ENCODE measurements at regions not wholly inside any gene's neighbourhood (a gene's known extent, or its start where the extent isn't known, plus 50 kb on each side); places are given as distances from the start of the nearest gene placed in this dataset.

DNA sequence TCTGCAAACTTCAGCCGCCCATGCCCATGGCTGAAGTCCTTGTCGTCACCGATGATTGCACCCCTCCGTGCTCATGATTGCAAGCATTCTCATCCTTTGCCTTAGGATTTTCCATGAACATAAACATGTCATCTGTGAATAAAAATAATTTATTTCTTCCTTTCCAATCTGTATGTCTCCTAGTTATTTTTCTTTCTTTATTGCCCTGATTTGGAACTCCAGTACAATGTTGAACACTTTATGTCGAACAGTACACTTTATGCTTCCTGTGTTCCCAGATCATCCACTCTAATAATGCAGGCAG lies 170.9 kb upstream of the SYT6 start:
- DNase-seq (ENCODE audit: low spot score in 2 of 2): no peak
- no peaks in the 10 kb centered on the region; the same call in 1 of the 2 replicates for H3K9me3 ChIP-seq
- H3K27me3 ChIP-seq (ENCODE audit: low read depth): peaks cover 2% of the 10 kb centered on the region; the same call in 1 of the 2 replicates
- no peak overlapping the region for H3K4me3 ChIP-seq
- in situ Hi-C loops (cut with MboI; ENCODE audit: low sequenced_read_pairs): no loop called here
- no peaks in the 10 kb centered on the region for H3K4me1 ChIP-seq
- H3K36me3 ChIP-seq (replicated peaks): no peaks in the 10 kb centered on the region

DNA sequence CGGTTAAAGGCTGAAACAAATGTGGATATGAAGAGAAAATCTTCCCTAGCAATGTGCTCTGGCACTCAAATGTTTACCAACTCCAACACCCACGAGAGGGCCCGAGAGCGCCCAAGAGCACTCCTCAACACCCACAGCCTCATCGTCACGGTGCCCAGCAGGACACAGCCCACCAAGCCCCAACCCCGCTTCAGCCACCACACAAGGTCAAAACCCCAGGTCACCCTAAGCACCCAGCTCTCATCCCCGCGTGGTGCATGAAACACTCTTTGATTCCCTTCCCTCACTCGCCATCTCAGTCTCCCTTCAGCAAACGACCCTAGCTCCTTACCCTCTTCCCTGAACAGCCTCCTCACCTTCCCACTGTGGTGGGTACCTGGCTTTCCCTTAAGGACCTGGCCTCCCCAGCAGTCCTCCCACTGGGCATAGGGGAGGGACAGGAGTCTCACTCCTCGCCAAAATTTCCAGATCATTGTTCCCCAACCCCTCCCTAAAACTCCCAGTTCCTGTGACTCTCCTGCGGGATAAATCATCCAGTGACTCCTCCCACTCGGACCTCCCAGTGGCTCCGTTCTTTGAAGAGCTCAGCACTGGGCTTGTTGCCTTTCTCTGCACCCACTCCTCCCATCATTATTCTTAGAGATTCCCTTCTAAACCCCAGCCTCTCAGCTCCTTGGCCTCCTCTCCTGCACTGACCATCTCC lies 170.4 kb upstream of the SYT6 start:
- Histone ChIP-seq H3K4me3 (no peak overlapping the region), H3K9me3 (no peaks in the 10 kb centered on the region; the same call in 1 of the 2 replicates), H3K27me3 (ENCODE audit: low read depth) (peaks cover 2% of the 10 kb centered on the region; the same call in 1 of the 2 replicates), H3K36me3 (replicated peaks) (no peaks in the 10 kb centered on the region), H3K4me1 (no peaks in the 10 kb centered on the region)
- DNase-seq (ENCODE audit: low spot score in 2 of 2): no peak
- in situ Hi-C loops (cut with MboI; ENCODE audit: low sequenced_read_pairs): no loop called here

DNA sequence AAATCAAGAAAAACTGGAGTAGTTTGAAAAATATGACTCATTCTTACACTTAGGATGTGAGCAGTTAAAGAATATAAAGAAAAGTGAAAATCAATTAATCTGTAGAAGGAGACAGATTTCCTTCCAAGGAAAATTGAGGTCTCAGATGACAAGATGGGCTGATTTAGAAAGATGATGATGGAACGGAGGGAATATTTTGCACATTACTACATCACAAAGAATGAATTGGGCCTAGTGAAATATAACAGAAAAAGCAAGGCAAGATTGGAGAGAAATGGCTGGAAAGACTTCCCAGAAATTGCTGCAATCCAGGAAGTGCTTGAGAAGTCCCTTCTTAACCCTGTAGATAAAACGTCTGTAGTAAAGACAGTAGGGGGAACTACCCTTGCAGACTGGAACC lies 169.1 kb upstream of the SYT6 start:
- Histone ChIP-seq H3K9me3 (no peaks in the 10 kb centered on the region; the same call in 1 of the 2 replicates), H3K4me1 (no peaks in the 10 kb centered on the region), H3K4me3 (no peak overlapping the region), H3K27me3 (ENCODE audit: low read depth) (peaks cover 2% of the 10 kb centered on the region; the same call in 1 of the 2 replicates), H3K36me3 (replicated peaks) (no peaks in the 10 kb centered on the region)
- no peak for DNase-seq (ENCODE audit: low spot score in 2 of 2)
- in situ Hi-C loops (cut with MboI; ENCODE audit: low sequenced_read_pairs): no loop called here

DNA sequence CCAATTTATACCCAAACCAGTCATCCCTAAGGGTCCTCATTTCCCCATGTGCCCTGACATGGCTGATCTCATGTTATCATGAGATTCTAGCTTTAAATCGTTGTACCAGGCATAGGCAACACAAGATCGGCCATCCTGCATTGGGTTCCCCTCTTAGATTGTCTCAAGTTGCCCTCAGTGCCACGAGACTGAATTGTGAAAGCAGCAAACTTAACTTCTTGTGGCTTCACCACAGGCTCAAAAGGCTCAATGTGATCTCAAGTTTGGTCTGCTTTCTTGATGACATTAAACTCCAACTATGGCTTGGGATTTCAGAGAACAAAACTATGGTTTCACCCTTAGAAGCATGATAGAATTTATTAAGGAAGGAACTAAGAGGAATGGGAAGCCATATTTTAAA lies 168.5 kb upstream of the SYT6 start:
- Histone ChIP-seq H3K4me1 (no peaks in the 10 kb centered on the region), H3K9me3 (no peaks in the 10 kb centered on the region; the same call in 1 of the 2 replicates), H3K4me3 (no peak overlapping the region), H3K27me3 (ENCODE audit: low read depth) (no peaks in the 10 kb centered on the region), H3K36me3 (replicated peaks) (no peaks in the 10 kb centered on the region)
- DNase-seq (ENCODE audit: low spot score in 2 of 2): no peak
- in situ Hi-C loops (cut with MboI; ENCODE audit: low sequenced_read_pairs): no loop called here

DNA sequence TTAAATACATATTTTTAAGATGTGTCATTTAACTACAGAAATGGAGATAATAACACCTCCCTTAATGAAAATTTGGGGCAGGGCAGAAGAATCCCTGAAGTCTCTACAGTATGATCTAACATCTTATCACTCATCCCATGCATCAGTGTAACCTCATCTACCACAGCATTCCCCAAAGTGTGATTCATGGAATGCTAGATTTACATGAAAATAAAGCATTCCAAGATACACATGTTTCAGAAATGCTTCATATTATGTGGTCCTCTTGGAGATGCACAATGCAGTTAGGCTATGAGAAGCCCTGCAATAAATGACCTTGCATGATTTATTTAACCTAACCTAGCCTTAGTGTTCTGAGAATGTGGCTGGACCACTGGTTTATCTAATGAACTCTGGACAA lies 166.9 kb upstream of the SYT6 start:
- no peaks in the 10 kb centered on the region for H3K36me3 ChIP-seq (replicated peaks)
- no peak for DNase-seq (ENCODE audit: low spot score in 2 of 2)
- no peaks in the 10 kb centered on the region for H3K4me1 ChIP-seq
- no peak overlapping the region for H3K4me3 ChIP-seq
- H3K27me3 ChIP-seq (ENCODE audit: low read depth): no peaks in the 10 kb centered on the region
- in situ Hi-C loops (cut with MboI; ENCODE audit: low sequenced_read_pairs): no loop called here
- no peaks in the 10 kb centered on the region for H3K9me3 ChIP-seq

DNA sequence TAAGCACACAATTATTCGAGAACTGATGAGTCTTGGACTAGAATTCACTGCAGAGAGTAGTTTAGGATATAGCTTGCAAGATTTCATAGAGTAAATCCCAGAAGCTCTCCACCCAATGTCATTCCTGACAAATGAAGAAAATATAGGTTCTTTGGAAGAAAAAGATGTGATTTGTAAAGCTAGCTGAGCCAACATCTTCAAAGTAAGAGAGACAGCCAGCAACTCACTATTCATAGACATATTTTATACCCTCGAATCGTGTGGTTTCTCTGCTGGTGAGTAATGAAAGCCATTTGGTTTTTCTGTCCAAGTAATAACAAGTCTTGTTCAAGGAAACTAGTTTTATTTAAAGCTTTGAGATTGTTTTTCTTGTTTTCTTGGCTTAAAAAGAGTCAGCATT lies 165.7 kb upstream of the SYT6 start:
- no peak overlapping the region for H3K4me3 ChIP-seq
- in situ Hi-C loops (cut with MboI; ENCODE audit: low sequenced_read_pairs): no loop called here
- no peaks in the 10 kb centered on the region for H3K4me1 ChIP-seq
- H3K9me3 ChIP-seq: no peaks in the 10 kb centered on the region
- H3K27me3 ChIP-seq (ENCODE audit: low read depth): no peaks in the 10 kb centered on the region
- no peak for DNase-seq (ENCODE audit: low spot score in 2 of 2)
- H3K36me3 ChIP-seq (replicated peaks): no peaks in the 10 kb centered on the region

DNA sequence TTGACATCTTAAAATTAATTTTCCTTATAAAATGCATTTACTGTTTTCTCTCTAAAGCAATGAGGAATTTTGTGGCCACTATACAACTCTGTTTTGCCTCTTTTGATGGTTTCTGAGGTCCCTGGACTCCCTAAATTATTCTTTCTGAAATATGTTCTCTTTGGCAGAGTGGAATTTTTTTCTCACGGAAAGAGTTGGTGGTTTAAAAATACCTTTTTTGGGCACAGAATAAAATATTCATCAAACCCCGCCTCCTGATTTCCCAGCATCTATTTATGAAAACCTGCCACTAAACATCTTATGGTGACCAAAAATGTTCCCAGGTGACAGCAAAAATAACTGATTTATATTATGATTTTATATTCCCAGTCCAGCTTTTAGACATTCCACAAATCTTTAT lies 165.3 kb upstream of the SYT6 start:
- in situ Hi-C loops (cut with MboI; ENCODE audit: low sequenced_read_pairs): no loop called here
- no peak overlapping the region for H3K4me3 ChIP-seq
- H3K36me3 ChIP-seq (replicated peaks): no peaks in the 10 kb centered on the region
- no peak for DNase-seq (ENCODE audit: low spot score in 2 of 2)
- no peaks in the 10 kb centered on the region for H3K9me3 ChIP-seq
- H3K4me1 ChIP-seq: no peaks in the 10 kb centered on the region
- no peaks in the 10 kb centered on the region for H3K27me3 ChIP-seq (ENCODE audit: low read depth)

DNA sequence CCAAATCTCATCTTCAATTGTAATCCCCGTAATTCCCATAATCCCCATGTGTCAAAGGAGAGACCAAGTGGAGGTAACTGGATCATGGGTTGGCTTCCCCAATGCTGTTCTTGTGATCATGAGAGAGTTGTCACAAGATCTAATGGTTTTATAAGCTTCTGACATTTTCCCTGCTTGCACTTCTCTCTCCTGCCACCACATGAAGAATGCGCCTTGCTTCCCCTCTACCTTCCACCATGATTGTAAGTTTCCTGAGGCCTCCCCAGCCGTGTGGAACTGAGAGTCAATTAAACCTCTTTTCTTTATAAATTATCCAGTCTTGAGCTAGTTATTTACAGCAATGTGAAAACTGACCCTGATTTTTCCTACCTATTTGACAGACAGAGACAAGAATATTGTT lies 162.5 kb upstream of the SYT6 start:
- no peaks in the 10 kb centered on the region for H3K4me1 ChIP-seq
- no peaks in the 10 kb centered on the region; the same call in 1 of the 2 replicates for H3K9me3 ChIP-seq
- H3K36me3 ChIP-seq (replicated peaks): no peaks in the 10 kb centered on the region
- DNase-seq (ENCODE audit: low spot score in 2 of 2): no peak
- no peaks in the 10 kb centered on the region for H3K27me3 ChIP-seq (ENCODE audit: low read depth)
- in situ Hi-C loops (cut with MboI; ENCODE audit: low sequenced_read_pairs): no loop called here
- no peak overlapping the region for H3K4me3 ChIP-seq

DNA sequence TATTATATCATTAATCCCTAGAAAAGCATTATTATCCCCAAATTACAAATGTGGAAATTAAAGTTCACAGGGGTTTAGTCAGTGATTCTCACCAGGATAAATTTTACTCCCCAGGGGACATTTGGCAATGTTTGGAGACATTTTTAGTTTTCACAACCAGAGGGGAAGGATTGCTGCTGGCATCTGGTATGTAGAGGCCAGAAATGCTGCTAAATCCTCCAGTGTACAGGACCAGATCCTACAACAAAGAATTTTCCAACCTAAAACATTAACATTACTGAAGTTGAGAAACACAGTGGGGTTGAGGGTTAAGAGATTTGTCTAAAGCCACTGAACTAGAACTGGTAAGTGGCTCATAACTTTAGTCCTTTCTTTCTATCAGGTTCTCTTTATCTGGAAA lies 162.0 kb upstream of the SYT6 start:
- Histone ChIP-seq H3K9me3 (no peaks in the 10 kb centered on the region; the same call in 1 of the 2 replicates), H3K27me3 (ENCODE audit: low read depth) (no peaks in the 10 kb centered on the region), H3K36me3 (replicated peaks) (no peaks in the 10 kb centered on the region), H3K4me1 (no peaks in the 10 kb centered on the region), H3K4me3 (no peak overlapping the region)
- no peak for DNase-seq (ENCODE audit: low spot score in 2 of 2)
- in situ Hi-C loops (cut with MboI; ENCODE audit: low sequenced_read_pairs): no loop called here

DNA sequence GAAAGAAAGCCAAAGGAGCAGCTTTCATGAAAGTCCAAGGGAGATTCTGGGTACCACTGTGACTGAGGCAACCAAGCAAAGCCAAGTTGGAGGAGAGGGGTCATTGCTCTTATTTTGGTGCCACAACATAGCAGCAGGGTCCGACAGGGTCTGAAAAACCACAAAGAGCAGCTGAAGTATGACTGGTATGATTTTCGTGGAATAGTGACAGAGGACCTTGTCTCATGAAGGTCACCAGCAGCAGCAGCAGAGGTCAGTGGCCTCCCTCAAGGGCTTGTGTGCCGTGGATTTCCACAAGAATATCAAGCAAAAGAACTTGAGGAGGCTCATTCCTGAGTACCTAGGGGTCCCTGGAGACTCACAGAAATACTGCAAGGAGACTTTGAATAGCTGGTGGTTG lies 160.9 kb upstream of the SYT6 start:
- Histone ChIP-seq H3K9me3 (no peaks in the 10 kb centered on the region; the same call in 1 of the 2 replicates), H3K4me1 (no peaks in the 10 kb centered on the region), H3K27me3 (ENCODE audit: low read depth) (no peaks in the 10 kb centered on the region), H3K4me3 (no peak overlapping the region), H3K36me3 (replicated peaks) (no peaks in the 10 kb centered on the region)
- DNase-seq (ENCODE audit: low spot score in 2 of 2): no peak
- in situ Hi-C loops (cut with MboI; ENCODE audit: low sequenced_read_pairs): no loop called here

DNA sequence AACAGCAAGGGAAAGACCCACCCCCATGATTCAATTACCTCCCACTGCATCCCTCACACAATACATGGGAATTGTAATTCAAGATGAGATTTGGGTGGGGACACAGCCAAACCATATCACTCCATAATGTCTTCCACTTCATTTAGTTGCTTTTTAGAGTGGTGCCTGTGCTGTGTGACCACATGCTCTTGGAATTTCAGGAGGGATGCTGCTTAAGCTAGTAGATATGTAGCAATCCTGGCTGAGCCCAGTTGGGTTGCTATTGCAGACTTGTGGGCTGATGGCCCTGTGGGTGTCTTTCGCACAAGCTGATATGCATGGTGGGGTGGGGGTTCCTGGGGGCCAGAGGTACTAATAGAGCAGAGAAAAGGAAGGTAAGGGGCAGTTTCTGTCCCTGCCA lies 160.4 kb upstream of the SYT6 start:
- Histone ChIP-seq H3K4me1 (no peaks in the 10 kb centered on the region), H3K9me3 (no peaks in the 10 kb centered on the region; the same call in 1 of the 2 replicates), H3K4me3 (no peak overlapping the region), H3K36me3 (replicated peaks) (no peaks in the 10 kb centered on the region), H3K27me3 (ENCODE audit: low read depth) (no peaks in the 10 kb centered on the region)
- no peak for DNase-seq (ENCODE audit: low spot score in 2 of 2)
- in situ Hi-C loops (cut with MboI; ENCODE audit: low sequenced_read_pairs): no loop called here

DNA sequence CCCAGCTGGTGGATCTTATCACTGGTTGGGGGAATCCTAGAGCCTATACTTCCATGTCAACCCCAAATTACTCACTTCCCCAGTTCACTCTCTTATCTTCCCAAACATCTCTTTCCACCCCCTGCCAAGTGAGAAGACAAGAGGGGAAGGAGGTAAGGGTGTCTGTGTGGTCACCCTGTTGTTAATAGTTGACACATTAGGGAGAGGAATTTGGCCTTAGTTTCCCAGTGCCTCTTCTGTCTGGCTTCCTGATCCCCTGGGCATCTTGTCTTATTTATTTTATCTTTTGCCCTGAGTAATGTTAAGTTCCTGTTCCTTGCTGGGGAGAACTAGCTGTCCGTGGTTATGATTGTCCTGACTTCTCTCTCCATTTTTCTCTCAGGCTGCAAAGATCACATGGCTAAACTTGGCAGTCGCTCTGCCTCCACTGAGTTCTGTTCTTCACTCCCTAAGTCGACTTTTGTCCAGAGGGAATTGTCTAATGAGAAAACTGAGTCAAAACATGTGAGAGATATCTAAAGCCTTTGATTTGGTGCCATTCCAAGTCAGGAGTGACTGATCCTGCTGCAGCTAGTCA lies 157.1 kb upstream of the SYT6 start:
- Histone ChIP-seq H3K27me3 (ENCODE audit: low read depth) (no peaks in the 10 kb centered on the region), H3K4me1 (no peaks in the 10 kb centered on the region), H3K36me3 (replicated peaks) (no peaks in the 10 kb centered on the region), H3K9me3 (no peaks in the 10 kb centered on the region; the same call in 1 of the 2 replicates), H3K4me3 (no peak overlapping the region)
- in situ Hi-C loops (cut with MboI; ENCODE audit: low sequenced_read_pairs): no loop called here
- DNase-seq (ENCODE audit: low spot score in 2 of 2): no peak

DNA sequence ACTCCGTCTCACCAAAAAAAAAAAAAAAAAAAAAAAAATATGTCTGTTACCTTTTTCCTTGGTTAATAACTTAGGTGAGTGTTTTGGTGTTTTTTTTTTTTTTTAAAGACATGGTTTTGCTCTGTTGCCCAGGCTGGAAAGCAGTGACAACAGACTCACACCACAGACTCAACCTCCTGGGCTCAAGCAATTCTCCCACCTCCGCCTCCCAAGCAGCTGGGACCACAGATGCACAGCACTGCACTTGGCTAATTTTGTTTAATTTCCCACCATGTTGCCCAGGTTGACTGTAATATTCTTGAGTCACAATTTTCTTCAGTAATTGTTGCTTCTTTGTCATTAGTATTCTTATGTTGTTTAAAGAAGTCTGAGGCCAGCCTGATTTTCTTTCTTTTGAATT lies 149.2 kb upstream of the SYT6 start:
- Histone ChIP-seq H3K36me3 (replicated peaks) (no peaks in the 10 kb centered on the region), H3K4me3 (no peak overlapping the region), H3K9me3 (no peaks in the 10 kb centered on the region), H3K4me1 (no peaks in the 10 kb centered on the region), H3K27me3 (ENCODE audit: low read depth) (0 out of 2 replicates have a peak, but pooled peaks cover 4% of the 10 kb centered on the region)
- DNase-seq (ENCODE audit: low spot score in 2 of 2): no peak
- in situ Hi-C loops (cut with MboI; ENCODE audit: low sequenced_read_pairs): no loop called here

DNA sequence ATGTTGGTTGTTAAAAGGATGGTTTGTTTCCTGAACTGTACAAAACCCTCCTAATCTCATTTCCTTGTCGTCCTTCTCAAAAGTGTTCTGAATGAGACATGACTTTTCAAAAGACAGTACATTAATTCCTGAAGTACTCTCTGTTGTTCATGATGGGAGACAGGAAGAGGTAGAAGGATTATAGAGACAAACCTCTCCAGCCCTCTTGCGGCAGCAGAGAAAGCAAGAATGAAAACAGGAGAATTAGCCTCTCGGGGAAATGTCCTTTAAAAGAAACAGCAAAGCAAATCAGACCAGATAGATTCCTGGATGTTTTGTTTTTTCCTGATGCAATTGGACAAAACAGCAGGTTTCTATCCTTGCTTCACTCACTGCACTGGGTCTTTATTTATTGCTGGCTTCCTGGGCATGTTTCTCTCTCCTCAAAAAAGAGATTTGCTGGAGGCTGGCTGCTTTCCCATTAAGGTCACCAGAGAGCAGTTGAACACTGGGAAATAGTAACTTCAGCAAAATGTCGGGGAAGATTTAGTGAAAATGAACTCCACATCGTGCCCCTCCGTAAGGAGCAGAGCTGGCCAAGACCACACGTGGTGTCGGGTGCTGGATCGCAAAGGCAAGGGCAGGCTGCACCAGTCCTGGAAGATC lies 145.8 kb upstream of the SYT6 start:
- DNase-seq (ENCODE audit: low spot score in 2 of 2): no peak
- no peaks in the 10 kb centered on the region for H3K4me1 ChIP-seq
- no peak overlapping the region for H3K4me3 ChIP-seq
- no peaks in the 10 kb centered on the region for H3K9me3 ChIP-seq
- no peaks in the 10 kb centered on the region for H3K36me3 ChIP-seq (replicated peaks)
- in situ Hi-C loops (cut with MboI; ENCODE audit: low sequenced_read_pairs): no loop called here
- H3K27me3 ChIP-seq (ENCODE audit: low read depth): 0 out of 2 replicates have a peak, but pooled peaks cover 4% of the 10 kb centered on the region

Data from HAP-1 (cell line).